H1 (cell line): ENCODE measurements at regions not wholly inside any gene's neighbourhood (a gene's known extent, or its start where the extent isn't known, plus 50 kb on each side); places are given as distances from the start of the nearest gene placed in this dataset.

ENCODE experiments used
- FOSL1 ChIP-seq: IDR thresholded peaks from 2 replicates; pipeline ENCODE4 v1.6.1; 2011; ENCODE audit warnings: mild to moderate bottlenecking, low read depth, low read length, moderate library complexity; ENCODE audit not compliant: insufficient read depth
- GTF2F1 ChIP-seq: IDR thresholded peaks from 2 replicates; pipeline ENCODE4 v1.6.1; 2012; ENCODE audit warnings: low read depth, low read length, improper control_type of control experiment, borderline replicate concordance

- TF ChIP-seq GTF2F1 (no peak), FOSL1 (no peak)
Observed at GRCh38 chr18:78739882-78740677, 239.5 kb upstream of the SALL3 start (continued).
